H1 (cell line): ENCODE measurements at regions not wholly inside any gene's neighbourhood (a gene's known extent, or its start where the extent isn't known, plus 50 kb on each side); places are given as distances from the start of the nearest gene placed in this dataset.

Source experiments
- CTCF ChIA-PET: fragments of 300-600 bp; sonication (Branson Sonifier 250); formaldehyde crosslinking; loops from one replicate; lab custom pipeline; 2021; ENCODE audit not compliant: partially characterized antibody; lab: Charles Lee
- POLR2A ChIA-PET: fragments of 300-600 bp; sonication (Branson Sonifier 250); formaldehyde crosslinking; loops from one replicate; lab custom pipeline; 2021; ENCODE audit warnings: inconsistent platforms; ENCODE audit not compliant: partially characterized antibody; lab: Charles Lee
- DNase-seq, 2 experiments: peaks; one replicate each; pipeline versions ENCODE4 v3.0.0 to v3.0.0-alpha.2; 2010 to 2022; ENCODE audit warnings: low spot score in 2 of 2, low read depth in 1 of 2, mixed read lengths in 1 of 2
- FAIRE-seq: peaks from 2 replicates; lab custom pipeline; 2011; peaks lifted over from hg19 to GRCh38; lab: Jason Lieb, UNC
- H2AFZ ChIP-seq: 2 replicates; pipeline ENCODE4 v1.8.1; 2012; ENCODE audit warnings: low read length, inconsistent platforms
- H2AK5ac ChIP-seq: 2 replicates; pipeline ENCODE4 v1.6.1; 2013; ENCODE audit warnings: low read depth, low read length
- H2BK120ac ChIP-seq: replicated peaks from 2 replicates; pipeline ENCODE3; 2013; ENCODE audit warnings: low read depth, low read length, inconsistent platforms
- H2BK12ac ChIP-seq: 2 replicates; pipeline ENCODE4 v1.6.1; 2013; ENCODE audit warnings: low read depth, low read length
- H2BK15ac ChIP-seq: 2 replicates; pipeline ENCODE4 v1.6.1; 2013; ENCODE audit warnings: low read length
- H2BK20ac ChIP-seq: 2 replicates; pipeline ENCODE4 v1.6.1; 2013; ENCODE audit warnings: low read length
- H2BK5ac ChIP-seq: 2 replicates; pipeline ENCODE4 v1.6.1; 2013; ENCODE audit warnings: low read depth, low read length
- H3K14ac ChIP-seq: 2 replicates; pipeline ENCODE4 v1.6.1; 2013; ENCODE audit warnings: inconsistent platforms; ENCODE audit not compliant: insufficient read length
- H3K18ac ChIP-seq: 2 replicates; pipeline ENCODE4 v1.6.1; 2013; ENCODE audit warnings: low read length; ENCODE audit errors: extremely low read depth
- H3K23ac ChIP-seq: 2 replicates; pipeline ENCODE4 v1.6.1; 2013; ENCODE audit warnings: inconsistent platforms; ENCODE audit not compliant: insufficient read length
- H3K23me2 ChIP-seq: 2 replicates; pipeline ENCODE4 v1.6.1; 2013; ENCODE audit warnings: low read depth, low read length
- H3K27ac ChIP-seq: 2 replicates; pipeline ENCODE4 v1.6.1; 2011; ENCODE audit warnings: low read depth, low read length, inconsistent platforms
- H3K27me3 ChIP-seq, 4 experiments: replicated peaks in 1 of 4; 1 replicate in 1 of 4; 2 replicates in 3 of 4; pipeline versions ENCODE4 v1.6.1 to v1.8.1; 2011 to 2013; ENCODE audit warnings: low read length in 3 of 4, mild to moderate bottlenecking in 3 of 4, inconsistent platforms in 2 of 4, mixed read lengths in 2 of 4, moderate library complexity in 1 of 4; ENCODE audit not compliant: control insufficient read depth in 3 of 4, insufficient read depth in 3 of 4; ENCODE audit errors: extremely low read depth in 1 of 4
- H3K36me3 ChIP-seq, 4 experiments: 2 replicates each; pipeline versions ENCODE4 v1.6.1 to v1.8.1; 2011 to 2013; ENCODE audit warnings: mild to moderate bottlenecking in 4 of 4, low read length in 3 of 4, moderate library complexity in 2 of 4, control low read depth in 1 of 4, inconsistent platforms in 1 of 4; ENCODE audit not compliant: insufficient read depth in 4 of 4, control insufficient read depth in 2 of 4
- H3K4ac ChIP-seq: replicated peaks from 2 replicates; pipeline ENCODE3; 2013; ENCODE audit warnings: low read length, low read depth, mixed read lengths, inconsistent platforms; ENCODE audit not compliant: insufficient read length
- H3K4me1 ChIP-seq, 4 experiments: replicated peaks in 1 of 4; 1 replicate in 1 of 4; 2 replicates in 3 of 4; pipeline versions ENCODE4 v1.6.1 to v1.8.1; 2011 to 2013; ENCODE audit warnings: low read length in 3 of 4, inconsistent platforms in 2 of 4, mixed read lengths in 1 of 4; ENCODE audit not compliant: insufficient read depth in 4 of 4, control insufficient read depth in 3 of 4
- H3K4me2 ChIP-seq, 2 experiments: 2 replicates each; pipeline versions ENCODE4 v1.6.1 to v1.8.1; 2011 to 2013; ENCODE audit warnings: low read depth in 2 of 2, low read length in 2 of 2, control low read depth in 1 of 2, inconsistent platforms in 1 of 2, mild to moderate bottlenecking in 1 of 2; ENCODE audit not compliant: insufficient read depth in 1 of 2
- H3K4me3 ChIP-seq, 4 experiments: fragments of 200-600, 300-600 bp in 1 of 4; sonication (generic), shearing (Covaris generic), sonication (Bioruptor Twin) in 1 of 4; 2 replicates each; pipeline versions ENCODE4 v1.5.1 to v1.8.1; 2011 to 2016; ENCODE audit warnings: low read length in 4 of 4, low read depth in 3 of 4, control low read depth in 2 of 4, inconsistent platforms in 2 of 4, mild to moderate bottlenecking in 2 of 4, mixed read lengths in 1 of 4, moderate library complexity in 1 of 4; ENCODE audit not compliant: insufficient read depth in 2 of 4; ENCODE audit errors: extremely low read depth in 1 of 4
- H3K56ac ChIP-seq: replicated peaks from 2 replicates; pipeline ENCODE3; 2013; ENCODE audit warnings: low read depth, mild to moderate bottlenecking, mixed read lengths, low read length, inconsistent platforms; ENCODE audit not compliant: insufficient read length
- H3K79me1 ChIP-seq: 2 replicates; pipeline ENCODE4 v1.6.1; 2013; ENCODE audit warnings: low read depth, low read length, control low read depth
- H3K79me2 ChIP-seq, 2 experiments: 2 replicates each; pipeline versions ENCODE4 v1.6.1 to v1.8.1; 2012 to 2013; ENCODE audit warnings: low read length in 2 of 2, mild to moderate bottlenecking in 2 of 2, inconsistent platforms in 1 of 2; ENCODE audit not compliant: insufficient read depth in 2 of 2, control insufficient read depth in 1 of 2
- H3K9ac ChIP-seq, 4 experiments: replicated peaks in 1 of 4; 1 replicate in 1 of 4; 2 replicates in 3 of 4; pipeline versions ENCODE4 v1.6.1 to v1.8.1; 2011 to 2013; ENCODE audit warnings: low read depth in 3 of 4, low read length in 3 of 4, control low read depth in 2 of 4, mild to moderate bottlenecking in 2 of 4, moderate library complexity in 2 of 4, inconsistent platforms in 1 of 4; ENCODE audit errors: extremely low read depth in 1 of 4
- H3K9me3 ChIP-seq, 2 experiments: 2 replicates each; pipeline versions ENCODE4 v1.6.1 to v1.8.1; 2012 to 2013; ENCODE audit warnings: mild to moderate bottlenecking in 2 of 2, moderate library complexity in 2 of 2, control low read depth in 1 of 2, inconsistent platforms in 1 of 2, low read depth in 1 of 2, low read length in 1 of 2, mixed read lengths in 1 of 2; ENCODE audit not compliant: insufficient read depth in 2 of 2
- H4K20me1 ChIP-seq, 2 experiments: replicated peaks in 1 of 2; 2 replicates each; pipeline versions ENCODE3 to v1.8.1; 2011 to 2013; ENCODE audit warnings: inconsistent platforms in 2 of 2, low read length in 2 of 2, mild to moderate bottlenecking in 1 of 2; ENCODE audit not compliant: insufficient read depth in 2 of 2, control insufficient read depth in 1 of 2
- H4K5ac ChIP-seq: 2 replicates; pipeline ENCODE4 v1.6.1; 2013; ENCODE audit warnings: low read length, low read depth, mixed read lengths, inconsistent platforms; ENCODE audit not compliant: insufficient read length
- H4K8ac ChIP-seq: 2 replicates; pipeline ENCODE4 v1.8.0; 2013; ENCODE audit warnings: mild to moderate bottlenecking, moderate library complexity, low read length, inconsistent platforms; ENCODE audit not compliant: insufficient read depth; ENCODE audit errors: extremely low read depth
- H4K91ac ChIP-seq: replicated peaks from 2 replicates; pipeline ENCODE3; 2013; ENCODE audit warnings: low read length, mixed read lengths, inconsistent platforms; ENCODE audit not compliant: insufficient read length
- ASH2L ChIP-seq: fragments of 200-600, 300-600 bp; sonication (generic); IDR thresholded peaks from one replicate; pipeline ENCODE4 v1.7.1; 2017; ENCODE audit warnings: low read length
- BRCA1 ChIP-seq: IDR thresholded peaks from 2 replicates; pipeline ENCODE4 v1.6.1; 2012; ENCODE audit warnings: low read depth, low read length, improper control_type of control experiment
- CREB1 ChIP-seq: IDR thresholded peaks from 2 replicates; pipeline ENCODE4 v1.6.1; 2012; ENCODE audit warnings: inconsistent platforms
- EZH2 ChIP-seq: fragments of 200-600 bp; sonication (generic); IDR thresholded peaks from 2 replicates; pipeline ENCODE4 v1.7.1; 2012; ENCODE audit warnings: low read depth, mild to moderate bottlenecking, moderate library complexity, low read length, inconsistent platforms; ENCODE audit not compliant: severe bottlenecking
- GTF2F1 ChIP-seq: IDR thresholded peaks from 2 replicates; pipeline ENCODE4 v1.6.1; 2012; ENCODE audit warnings: low read depth, low read length, improper control_type of control experiment, borderline replicate concordance
- JUN ChIP-seq: IDR thresholded peaks from 2 replicates; pipeline ENCODE4 v1.6.1; 2011; ENCODE audit warnings: low read depth, mild to moderate bottlenecking, improper control_type of control experiment, low read length
- JUND ChIP-seq: IDR thresholded peaks from 2 replicates; pipeline ENCODE4 v1.6.1; 2011; ENCODE audit warnings: mild to moderate bottlenecking, improper control_type of control experiment, low read length
- SRF ChIP-seq: IDR thresholded peaks from 2 replicates; pipeline ENCODE4 v1.6.1; 2011; ENCODE audit warnings: mild to moderate bottlenecking, low read depth, low read length, moderate library complexity
- TBP ChIP-seq: IDR thresholded peaks from 2 replicates; pipeline ENCODE4 v1.6.1; 2011; ENCODE audit warnings: low read depth, low read length, improper control_type of control experiment
- TCF12 ChIP-seq: IDR thresholded peaks from 2 replicates; pipeline ENCODE4 v1.6.1; 2011; ENCODE audit warnings: low read depth, mild to moderate bottlenecking, low read length
- WGBS, 2 experiments: shearing (Covaris generic) in 1 of 2; methylation state at CpG; one replicate each; pipeline versions ENCODE4 v1.1.6 to v1.1.7; 2013 to 2015; ENCODE audit warnings: low lambda C conversion rate in 2 of 2, mixed read lengths in 2 of 2, inconsistent platforms in 1 of 2, low coverage in 1 of 2, missing lambda C conversion rate in 1 of 2; ENCODE audit not compliant: insufficient replicate concordance in 2 of 2, insufficient coverage in 1 of 2, insufficient read length in 1 of 2; ENCODE audit errors: extremely low coverage in 1 of 2, missing lambda C conversion rate in 1 of 2; 5-methylcytosine and 5-hydroxymethylcytosine counted together

- Histone ChIP-seq H2BK5ac (no peak overlapping the region), H3K9ac (no peak overlapping the region), H2AFZ (no peak overlapping the region), H2AK5ac (no peak overlapping the region), H3K4me3 (no peak overlapping the region), H4K5ac (no peak overlapping the region), H3K4me1 (peaks cover 0 to 8% (median 1%) of the 10 kb centered on the region in 4 experiments; a peak in 1 of 7 replicates), H3K27ac (no peak overlapping the region), H2BK120ac (no peak overlapping the region), H2BK12ac (no peak overlapping the region), H3K14ac (no peak overlapping the region), H2BK15ac (no peak overlapping the region), H3K9me3 (no peaks in the 10 kb centered on the region), H3K4ac (no peak overlapping the region), H4K91ac (peak overlapping the region; percentile 4), H2BK20ac (no peak overlapping the region), H3K27me3 (no peaks in the 10 kb centered on the region), H3K36me3 (no peaks in the 10 kb centered on the region), H3K18ac (no peak overlapping the region), H3K79me2 (no peaks in the 10 kb centered on the region), H4K8ac (no peak overlapping the region), H3K56ac (no peak overlapping the region), H4K20me1 (no peaks in the 10 kb centered on the region), H3K79me1 (no peaks in the 10 kb centered on the region), H3K23ac (no peak overlapping the region), H3K23me2 (no peaks in the 10 kb centered on the region), H3K4me2 (no peak overlapping the region)
- WGBS, 2 experiments: 93% methylated on average over 1 of the region's 1 CpG; no CpG with 5 or more reads in 1 of the 2 experiments
- no peak for TF ChIP-seq JUN
- TF ChIP-seq JUND: no peak
- TF ChIP-seq SRF: no peak
- TF ChIP-seq CREB1: no peak
- TF ChIP-seq EZH2: no peak
- TF ChIP-seq BRCA1: no peak
- no peak for TF ChIP-seq TCF12
- TF ChIP-seq TBP: no peak
- no peak for TF ChIP-seq ASH2L
- TF ChIP-seq GTF2F1: no peak
- FAIRE-seq (no peak), DNase-seq (no peak)
- CTCF ChIA-PET: interaction anchor here (1.1 to 1.8 kb wide), 2 partner anchors 9 to 12 kb away, joined by 3 to 4 read pairs; no protein-coding TSS in a partner anchor
- POLR2A ChIA-PET: interaction anchor here (0.6 kb wide), 1 partner anchor 17 kb away, joined by 3 read pairs; no protein-coding TSS in a partner anchor
These were observed 1265.5 kb upstream of the ACVR2A start for GRCh38 chr2:146579147-146579930.
